HuH-7.5 (cell line): ENCODE measurements at regions not wholly inside any gene's neighbourhood (a gene's known extent, or its start where the extent isn't known, plus 50 kb on each side); places are given as distances from the start of the nearest gene placed in this dataset.

Experiments used
- DNase-seq: peaks from one replicate; pipeline ENCODE4 v3.0.0; 2011; ENCODE audit warnings: low spot score

DNA sequence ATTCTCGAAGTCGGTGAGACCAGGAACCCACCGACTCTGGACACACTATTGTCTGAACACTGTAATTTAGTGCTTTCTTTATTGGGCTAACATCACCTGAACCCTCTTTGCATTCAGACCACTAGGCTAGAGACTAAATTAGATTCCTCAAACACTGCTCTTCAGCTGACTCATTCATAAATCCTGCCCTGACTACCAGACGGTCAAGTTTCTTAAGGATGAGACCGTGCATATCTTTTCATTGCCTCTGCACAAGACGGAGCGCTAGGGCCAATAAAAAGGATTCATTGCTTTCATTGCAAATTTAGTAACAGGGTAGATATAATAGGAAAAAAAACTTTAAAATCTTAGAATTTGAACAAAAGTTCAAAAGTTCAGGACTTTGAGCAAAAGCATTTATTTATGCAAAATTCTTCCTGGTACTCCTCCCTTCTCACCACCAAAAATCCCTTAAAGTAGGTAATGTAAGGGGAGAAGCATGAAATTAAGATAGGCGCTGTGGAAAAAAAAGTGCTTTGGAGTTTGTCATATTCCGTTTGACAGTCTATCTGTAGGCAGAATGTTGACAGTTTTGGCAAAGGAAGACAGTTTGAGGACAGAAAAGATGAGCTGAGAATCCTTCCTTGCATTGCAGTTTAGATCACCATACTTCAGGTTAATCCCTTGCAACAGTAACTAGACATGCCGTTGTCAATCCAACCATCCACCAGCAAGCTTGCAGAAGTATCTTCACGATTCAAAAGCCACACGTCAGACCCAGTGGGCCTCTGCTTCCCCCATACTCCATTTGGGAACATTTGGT lies 328.6 kb upstream of the JARID2 start:
- DNase-seq, result no peak

DNA sequence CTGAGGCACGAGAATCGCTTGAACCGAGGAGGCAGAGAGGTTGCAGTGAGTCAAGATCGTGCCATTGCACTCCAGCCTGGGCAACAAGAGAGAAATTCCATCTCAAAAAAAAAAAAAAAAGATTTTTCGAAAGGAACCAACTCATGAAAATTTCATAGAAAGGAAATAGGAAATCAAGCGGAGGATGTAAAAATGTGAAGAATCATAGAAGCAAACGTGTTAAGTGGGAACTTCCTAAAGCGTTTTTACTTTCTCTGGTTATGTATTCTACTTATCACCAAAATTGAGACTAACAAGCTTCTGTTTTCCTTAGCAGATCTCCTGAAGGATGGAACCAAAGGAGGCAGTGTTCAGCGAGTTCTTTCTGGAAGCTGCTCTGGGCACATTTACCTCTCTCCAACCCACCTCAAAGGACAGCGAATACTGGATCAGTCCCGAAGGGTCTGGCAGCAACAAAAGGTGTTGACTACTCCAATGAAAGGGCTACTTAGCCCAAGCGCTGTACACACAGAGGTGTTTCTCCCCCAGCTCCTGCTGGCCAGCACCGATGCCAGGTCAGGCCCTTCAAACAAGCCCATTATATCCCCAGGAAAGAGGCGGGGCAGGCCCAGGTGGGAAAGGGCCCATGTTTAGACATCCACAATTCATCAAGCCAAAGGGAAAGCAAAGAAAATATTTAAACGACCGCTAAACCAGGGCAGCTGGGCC lies 327.5 kb upstream of the JARID2 start:
- DNase-seq, result no peak

DNA sequence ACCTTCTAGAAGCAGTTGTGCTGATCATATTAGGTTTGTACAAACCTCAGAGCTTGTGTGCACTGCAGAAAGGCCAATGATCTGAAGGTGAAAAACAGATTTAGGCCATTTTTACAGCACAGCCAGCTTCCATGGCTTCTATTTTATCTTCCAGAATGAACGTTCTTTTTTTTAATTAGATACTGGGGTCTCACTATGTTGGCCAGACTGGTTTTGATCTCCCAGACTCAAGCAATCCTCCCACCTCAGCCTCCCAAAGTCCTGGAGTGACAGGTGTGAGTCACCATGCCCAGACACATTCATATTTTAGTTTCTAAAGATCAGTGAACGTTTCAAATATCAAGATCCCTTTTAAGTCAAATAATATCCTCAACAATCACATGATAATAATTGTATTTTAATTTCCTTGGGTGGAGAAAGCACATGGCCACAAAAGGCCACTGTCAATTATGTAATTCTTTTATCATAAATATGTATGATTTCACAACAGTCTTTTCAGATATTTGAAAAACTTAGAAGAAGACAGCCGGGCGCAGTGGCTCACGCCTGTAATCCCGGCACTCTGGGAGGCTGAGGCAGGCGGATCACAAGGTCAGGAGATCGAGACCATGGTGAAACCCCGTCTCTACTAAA lies 326.7 kb upstream of the JARID2 start:
- no peak for DNase-seq

DNA sequence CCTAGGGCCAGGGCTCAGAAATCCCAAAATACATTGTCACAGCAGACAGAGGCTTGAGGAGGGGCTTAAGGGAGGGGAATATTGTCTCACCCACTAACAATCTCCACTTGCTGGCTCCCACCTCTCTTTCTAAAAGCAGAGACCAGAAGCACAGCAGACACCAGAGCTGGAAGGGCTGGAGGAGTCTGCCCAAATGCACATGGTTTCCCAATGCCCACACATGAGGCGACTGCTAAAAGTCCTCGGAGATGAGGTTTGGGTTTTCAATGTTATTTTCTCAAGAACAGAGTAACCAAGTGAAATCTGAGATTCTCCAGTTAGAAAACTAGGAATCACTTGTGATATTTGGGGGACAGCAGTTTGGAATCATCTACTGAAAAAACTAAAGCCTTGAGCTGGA lies 325.6 kb upstream of the JARID2 start:
- DNase-seq, result no peak

DNA sequence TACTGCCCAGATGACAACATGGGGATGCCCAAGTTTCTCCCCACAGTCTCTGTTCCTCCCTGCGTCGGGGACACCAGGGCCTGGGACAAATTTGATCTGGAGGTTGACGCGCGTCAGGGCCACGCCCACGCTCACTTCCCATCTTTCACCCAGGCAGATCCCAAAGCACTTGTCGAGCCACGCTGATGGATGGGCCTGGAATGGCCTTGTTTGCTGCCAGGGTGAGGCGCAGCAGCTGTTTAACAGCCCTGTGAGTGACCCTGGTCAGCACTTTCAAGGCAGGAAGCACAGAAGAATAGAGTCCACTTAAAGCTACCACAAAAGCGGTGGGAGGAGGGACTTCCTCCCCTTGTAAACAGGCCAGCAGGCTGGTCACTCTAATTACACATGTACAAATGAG lies 324.7 kb upstream of the JARID2 start:
- DNase-seq, result no peak

DNA sequence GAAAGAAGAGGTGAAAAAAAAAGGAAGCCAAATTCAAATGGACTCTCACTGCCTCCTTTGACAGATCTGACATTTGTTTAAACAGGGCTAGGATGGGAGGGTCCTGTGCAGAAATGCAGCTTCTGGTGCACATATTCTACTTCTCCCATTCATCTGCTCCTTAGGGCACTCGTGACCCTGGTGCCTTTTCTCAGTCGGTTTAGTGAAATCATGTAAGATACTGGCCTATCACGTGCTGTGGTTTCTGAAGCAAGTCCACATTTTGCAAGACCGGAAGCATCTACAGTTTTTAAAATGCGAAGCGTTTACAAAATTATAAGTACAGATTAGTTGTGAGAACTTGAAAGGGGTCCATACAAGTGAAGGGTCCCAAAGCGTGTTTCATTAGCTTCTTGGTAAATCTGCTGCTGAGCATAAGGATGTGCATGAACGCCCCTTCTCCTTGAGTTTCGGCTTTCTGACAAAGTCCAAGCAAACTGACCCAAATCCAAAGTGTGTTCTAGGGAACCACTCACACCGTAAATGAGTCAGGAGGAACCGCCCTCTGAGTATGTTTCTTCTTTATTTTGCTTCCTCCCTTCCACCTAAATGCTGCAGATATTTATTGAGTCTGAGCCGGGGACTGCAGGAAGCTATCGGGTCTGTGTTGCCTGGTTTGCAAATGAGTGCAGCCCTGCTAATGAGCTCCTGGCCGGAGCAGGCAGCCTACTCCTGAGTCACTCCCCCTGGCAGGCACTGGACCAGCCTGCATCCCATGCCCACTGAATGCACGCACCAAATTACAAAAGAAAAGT lies 323.8 kb upstream of the JARID2 start:
- DNase-seq, result no peak

DNA sequence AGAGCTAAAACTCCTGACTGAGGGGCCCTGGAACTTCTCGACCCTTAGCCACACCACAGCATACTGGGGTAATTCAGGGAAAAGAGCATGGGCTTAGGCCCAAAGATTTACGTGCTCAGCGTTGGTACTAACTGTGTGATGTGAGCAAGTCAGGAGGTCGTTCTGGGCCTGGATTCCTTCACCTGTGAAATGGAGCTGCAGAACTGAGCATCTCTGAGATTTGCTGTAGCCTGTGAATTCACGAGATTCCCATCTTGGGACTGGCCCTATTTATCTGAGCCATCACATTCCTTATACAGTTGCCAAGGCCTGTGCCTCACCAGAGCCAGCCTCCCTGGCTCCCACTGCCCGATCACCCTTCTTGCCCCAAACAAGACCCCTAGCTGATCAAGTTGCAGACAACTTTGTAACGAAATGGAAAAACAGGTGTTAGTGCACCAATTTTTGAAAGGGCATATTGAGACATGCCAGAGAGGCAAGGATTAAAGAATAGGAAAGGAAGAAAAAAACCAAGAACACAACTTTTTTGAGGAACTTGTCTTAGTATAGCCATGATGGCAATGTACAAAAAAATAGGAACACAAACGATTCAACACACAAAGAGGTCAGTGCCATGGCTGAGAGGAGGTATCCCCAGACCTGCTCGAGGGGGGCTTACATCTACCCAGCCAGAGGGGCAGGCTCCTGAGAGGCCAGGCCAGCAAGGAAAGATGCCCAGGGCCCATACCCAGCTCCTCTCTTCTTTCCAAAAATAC lies 323.0 kb upstream of the JARID2 start:
- DNase-seq, result no peak

DNA sequence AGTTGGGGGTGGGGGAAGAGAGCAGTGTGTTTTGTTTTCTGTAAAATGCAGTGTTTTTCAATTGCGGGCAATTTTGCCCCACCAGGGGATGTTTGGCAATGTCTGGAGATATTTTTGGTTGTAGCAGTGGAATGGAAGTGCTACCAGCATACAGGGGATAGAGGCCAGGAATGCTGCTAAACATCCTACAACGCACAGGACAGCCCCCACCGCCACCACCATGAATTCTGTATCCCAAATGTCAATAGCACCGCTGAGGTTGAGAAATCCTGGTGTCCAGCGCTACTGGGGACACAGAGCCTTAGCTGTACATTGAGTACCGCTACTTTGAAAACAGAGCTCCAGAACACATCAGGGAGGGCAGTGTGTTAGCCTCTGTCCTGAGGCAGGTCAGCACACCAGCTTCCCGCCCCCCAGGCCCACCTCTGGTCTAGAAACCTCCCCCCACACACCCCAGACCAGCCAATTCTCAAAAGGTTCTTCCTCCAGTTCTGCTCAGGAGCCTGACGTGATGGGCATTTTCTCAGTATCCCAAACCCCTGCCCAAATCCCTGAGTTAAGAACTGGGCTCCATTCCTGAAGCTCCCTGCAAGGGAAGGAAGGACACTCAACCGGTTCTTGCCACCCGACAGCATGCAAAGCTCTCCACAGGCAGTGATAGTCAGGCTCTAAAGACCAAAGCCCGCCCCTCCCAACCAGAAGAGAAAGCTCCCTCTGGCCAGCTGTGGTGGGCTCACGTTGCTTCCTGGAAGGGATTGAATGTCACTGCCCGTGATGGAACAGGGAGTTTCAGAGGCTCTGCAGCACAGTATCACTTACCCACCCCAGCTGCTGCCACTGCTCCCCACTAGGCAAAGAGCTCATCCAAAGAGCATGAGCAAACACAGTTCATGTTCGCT lies 321.5 kb upstream of the JARID2 start:
- DNase-seq, result no peak

DNA sequence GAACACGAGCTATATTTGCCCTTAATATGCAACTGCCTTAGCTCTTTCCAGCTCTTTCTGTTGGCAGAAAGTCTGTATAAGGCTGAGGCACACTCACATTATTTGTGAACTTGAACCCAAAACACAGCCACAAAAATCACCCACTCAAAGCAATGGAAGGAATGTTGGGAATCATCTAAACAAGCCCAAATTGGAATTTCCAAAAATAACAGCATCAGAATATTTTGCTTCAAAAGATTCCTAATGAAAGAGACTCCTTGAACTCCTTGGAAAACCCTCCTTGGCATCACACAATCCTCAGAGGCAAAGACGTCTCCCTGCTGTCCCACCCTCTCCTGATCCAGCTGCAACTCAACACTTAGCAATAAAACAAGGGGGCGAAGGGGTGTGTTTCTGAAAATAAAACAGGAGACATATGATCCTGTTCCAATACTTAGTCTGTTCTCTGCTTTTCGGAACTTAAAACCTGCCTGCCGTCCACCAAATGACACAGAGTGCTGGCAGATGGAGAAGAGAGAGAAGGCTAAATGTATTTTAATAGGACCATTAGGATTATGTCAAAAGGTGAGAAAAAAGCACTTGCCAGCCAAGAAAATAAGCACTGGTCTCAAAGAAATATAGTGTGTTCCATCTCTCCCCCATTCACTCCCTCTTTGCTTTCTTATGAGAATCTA lies 320.7 kb upstream of the JARID2 start:
- DNase-seq, result no peak

DNA sequence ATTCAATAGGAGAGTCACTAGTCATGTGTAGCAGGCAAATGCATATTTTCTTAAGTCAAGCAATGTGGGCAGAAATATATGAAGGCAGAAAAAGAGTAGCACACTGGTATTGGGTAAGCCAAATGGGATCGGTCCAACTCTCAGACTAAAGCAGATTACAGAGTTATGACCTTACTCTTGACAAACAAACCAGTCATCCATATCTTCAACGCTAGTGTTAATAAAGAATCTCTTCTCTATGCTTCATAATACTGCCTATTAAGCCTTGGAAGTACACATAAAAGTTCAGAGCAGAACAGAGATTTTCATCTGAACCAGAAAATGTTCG lies 320.2 kb upstream of the JARID2 start:
- no peak for DNase-seq

DNA sequence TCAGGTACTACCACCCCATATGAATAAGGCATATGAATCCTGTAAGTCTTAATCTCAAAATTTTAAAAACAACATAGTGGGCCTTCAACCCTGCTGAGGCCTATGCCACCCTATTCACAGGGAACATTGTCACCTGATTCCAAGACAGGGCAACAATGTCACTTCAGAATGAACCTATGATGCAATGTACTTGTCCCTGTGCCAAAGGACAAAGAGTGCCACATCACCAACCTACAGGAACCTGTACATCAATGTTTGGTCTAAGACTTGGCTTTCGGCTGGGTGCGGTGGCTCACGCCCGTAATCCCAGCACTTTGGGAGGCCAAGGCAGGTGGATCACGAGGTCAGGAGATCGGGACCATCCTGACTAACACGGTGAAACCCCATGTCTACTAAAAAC lies 318.5 kb upstream of the JARID2 start:
- DNase-seq, result no peak

DNA sequence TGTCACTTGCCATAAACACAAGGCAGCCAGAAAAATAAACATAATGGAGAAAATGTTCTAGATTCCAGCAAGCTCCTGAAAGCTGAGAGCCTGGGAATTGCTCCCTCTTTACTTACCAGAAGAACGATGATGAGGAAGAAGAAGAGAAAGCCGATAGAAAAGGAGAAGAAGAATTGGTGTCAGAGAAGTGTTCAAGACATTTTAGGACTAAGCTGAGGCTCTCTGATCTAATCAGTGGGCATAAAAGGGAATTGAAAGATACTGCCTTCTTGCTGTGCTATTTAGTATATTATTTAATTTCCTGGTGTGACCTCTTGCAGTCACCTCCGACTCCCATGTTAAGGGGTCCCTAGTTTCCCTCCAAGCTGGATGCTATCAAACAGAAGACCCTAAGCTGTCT lies 316.6 kb upstream of the JARID2 start:
- DNase-seq, result no peak

DNA sequence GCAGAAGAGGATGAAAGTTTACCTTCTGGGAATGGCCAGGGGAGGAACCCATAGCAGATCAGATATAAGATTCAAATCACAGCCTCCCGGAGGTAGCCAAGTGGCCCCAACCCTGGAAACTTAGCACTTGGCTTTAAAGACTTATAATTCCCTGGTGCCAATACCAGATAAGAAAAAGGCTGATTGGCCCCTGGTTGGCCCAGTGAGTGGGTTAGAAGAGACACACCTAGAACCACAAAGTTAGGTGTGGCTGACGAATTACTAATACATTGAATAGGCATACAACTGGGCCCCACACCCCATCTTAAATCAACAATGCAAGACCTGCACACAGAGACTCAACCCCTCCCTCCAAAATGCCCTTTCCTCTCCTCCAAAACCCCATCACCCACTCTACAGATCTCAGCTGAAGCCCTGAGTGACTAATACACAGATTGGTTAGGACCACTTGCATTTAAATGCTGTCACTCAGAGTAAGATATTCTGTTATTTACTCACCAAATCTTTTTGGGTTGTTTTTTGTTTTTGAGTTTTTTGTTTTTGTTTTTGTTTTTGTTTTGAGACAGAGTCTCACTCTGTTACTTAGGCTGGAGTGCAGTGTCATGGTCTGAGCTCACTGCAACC lies 315.4 kb upstream of the JARID2 start:
- no peak for DNase-seq

DNA sequence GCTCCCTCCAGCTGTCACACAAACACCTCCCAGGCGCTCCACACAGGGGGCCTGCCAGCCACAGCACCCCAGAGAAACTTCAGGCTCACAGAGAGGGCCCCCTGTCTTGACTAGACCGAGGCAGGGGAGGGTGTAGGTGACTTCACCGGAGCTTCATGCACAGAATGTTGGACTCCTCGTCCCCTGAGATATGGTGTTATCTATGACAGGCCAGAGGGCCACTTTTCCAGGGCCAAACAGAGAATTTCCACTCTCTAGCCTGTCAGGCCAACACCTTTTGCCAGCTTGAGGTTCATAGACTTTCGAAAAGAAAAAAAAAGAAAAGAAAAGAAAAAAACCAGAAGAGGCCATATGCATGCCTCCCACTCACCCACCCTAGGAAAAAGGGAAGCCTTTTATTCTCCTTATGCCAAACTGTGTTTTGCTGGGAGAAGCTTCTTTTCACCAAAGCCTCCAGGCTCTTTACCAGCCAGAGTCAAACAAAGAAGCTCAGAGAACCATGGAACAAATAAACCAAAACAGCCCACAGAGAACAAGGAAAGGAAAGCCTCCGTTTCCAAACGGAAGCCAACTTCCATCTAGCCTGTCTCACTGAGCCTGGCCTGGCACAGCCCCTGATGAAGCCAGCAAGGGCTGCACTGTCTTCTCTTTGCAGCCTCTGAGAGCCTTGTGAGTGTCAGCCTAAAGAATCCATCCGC lies 313.2 kb upstream of the JARID2 start:
- DNase-seq, result no peak

DNA sequence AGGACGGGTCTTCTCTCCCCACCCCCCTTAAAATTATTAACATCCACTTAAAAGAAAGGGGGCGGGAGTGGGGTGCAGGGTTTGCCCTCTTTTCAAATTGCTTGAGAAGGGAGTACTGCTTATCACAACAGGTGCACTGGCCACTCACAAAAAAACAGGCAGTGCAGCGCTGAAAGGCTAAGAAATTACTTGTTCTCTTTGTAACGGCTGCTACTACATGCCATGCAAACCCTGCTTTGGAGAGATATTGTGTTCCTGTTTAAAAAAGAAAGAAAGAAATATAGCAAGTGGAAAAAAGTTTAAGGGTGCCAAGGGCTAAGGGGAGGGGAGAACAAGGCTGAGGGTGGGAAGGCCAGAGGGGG lies 312.7 kb upstream of the JARID2 start:
- DNase-seq, result no peak

DNA sequence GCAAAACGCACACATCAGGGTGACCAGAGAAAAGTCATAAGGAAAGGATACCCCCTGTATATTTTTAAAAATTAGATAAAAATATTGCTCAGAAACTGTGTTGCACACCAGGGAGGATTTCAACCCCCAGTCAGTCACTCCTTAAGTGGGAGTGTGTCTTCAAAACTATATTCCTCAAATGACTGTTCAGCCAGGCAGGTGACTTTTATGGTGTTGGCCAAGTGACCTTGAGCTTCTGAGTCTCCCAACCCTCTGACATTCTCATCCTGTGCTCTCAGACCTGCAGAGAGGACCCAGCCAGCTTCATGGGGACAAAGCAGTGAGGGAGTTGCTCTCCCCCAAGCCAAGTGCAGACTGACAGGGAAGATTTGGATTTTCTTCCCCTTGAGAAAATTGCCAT lies 311.9 kb upstream of the JARID2 start:
- DNase-seq, result no peak

DNA sequence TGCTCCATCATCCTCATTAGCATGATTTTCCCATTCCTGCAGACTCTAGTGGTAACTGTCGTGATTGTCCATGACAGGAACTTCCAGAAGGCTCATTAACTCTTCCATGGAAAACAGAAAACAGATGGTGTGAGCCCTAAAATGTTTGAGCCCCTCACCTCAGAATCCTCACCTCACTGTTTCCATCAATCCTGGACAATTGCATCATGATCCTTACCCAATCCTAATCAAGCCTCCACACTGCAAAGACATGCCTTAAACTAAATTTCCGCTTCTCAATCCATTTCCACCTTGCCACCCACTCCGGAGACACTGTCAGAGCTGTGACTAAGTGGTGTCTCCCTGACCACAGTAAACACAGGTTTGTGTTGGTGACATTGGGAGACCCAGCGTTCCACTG lies 311.0 kb upstream of the JARID2 start:
- no peak for DNase-seq

DNA sequence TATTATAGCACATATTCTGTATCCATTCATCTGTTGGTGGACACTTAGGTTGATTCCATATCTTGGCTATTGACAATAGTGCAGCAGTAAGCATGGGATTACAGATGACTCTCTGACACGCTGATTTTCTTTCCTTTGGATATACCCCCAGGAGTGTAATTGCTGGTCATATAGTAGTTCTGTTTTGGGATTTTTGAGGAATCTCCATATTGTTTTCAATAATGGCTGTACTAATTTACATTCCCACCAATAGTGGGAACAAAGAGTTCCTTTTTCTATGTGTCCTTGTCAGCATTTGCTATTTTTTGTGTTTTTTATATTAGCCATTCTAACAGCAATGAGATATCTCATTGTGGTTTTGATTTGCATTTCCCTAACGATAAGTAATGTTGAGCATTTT lies 309.0 kb upstream of the JARID2 start:
- DNase-seq, result no peak

DNA sequence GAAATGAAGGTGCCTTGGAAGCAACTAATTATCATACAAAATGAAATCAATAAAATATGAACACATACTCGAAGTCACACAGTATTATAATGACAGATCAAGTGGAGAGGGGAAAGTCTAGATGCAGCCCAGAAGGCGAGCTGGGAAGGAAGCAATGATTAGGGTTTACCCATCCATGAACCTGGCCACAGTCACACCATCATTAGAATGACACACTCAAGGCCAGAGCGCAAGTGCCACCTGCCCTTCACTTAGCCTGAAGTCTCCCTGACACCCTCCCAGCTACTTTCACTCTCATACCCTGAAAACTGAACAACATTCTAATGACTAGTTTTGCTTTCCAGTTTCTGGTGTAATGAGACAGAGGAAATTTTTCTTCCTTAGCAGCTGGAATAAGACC lies 302.8 kb upstream of the JARID2 start:
- DNase-seq, result no peak
